Stimulated activated CD4-positive, alpha-beta T cell treated with anti-CD3 and anti-CD28 coated beads, Interleukin-4, amount 100 ng/mL, for 4 hours (primary cell): ENCODE measurements at regions not wholly inside any gene's neighbourhood (a gene's known extent, or its start where the extent isn't known, plus 50 kb on each side); places are given as distances from the start of the nearest gene placed in this dataset.

Source experiments
- DNase-seq, 2 experiments: peaks; one replicate each; pipeline ENCODE4 v3.0.0-alpha.2; 2020

GRCh38 chr10:44435196-44435595, 50.3 kb upstream of the CXCL12 start:
- no peak for DNase-seq

GRCh38 chr10:44436240-44436639, 51.3 kb upstream of the CXCL12 start:
- DNase-seq, result no peak

GRCh38 chr10:44437840-44438511, 53.1 kb upstream of the CXCL12 start:
- DNase-seq, result no peak

GRCh38 chr10:44439239-44439957, 54.5 kb upstream of the CXCL12 start:
- DNase-seq, result no peak

- no peak for DNase-seq
Measured at GRCh38 chr10:44439958-44440244, 55.0 kb upstream of the CXCL12 start.

GRCh38 chr10:44457259-44457658, 72.4 kb upstream of the CXCL12 start:
- DNase-seq, result no peak

GRCh38 chr10:44458671-44459413, 73.9 kb upstream of the CXCL12 start:
- no peak for DNase-seq

GRCh38 chr10:44459671-44460070, 74.8 kb upstream of the CXCL12 start:
- DNase-seq, result no peak

- no peak for DNase-seq
Measured at GRCh38 chr10:44460416-44460815, 75.5 kb upstream of the CXCL12 start.

- DNase-seq, result no peak
Measured at GRCh38 chr10:44462338-44462914, 77.5 kb upstream of the CXCL12 start.

GRCh38 chr10:44463511-44464121, 78.7 kb upstream of the CXCL12 start:
- no peak for DNase-seq

- DNase-seq, result no peak
Measured at GRCh38 chr10:44464503-44464902, 79.6 kb upstream of the CXCL12 start.

- no peak for DNase-seq
Measured at GRCh38 chr10:44465401-44466115, 80.7 kb upstream of the CXCL12 start.

GRCh38 chr10:44466236-44466635, 81.3 kb upstream of the CXCL12 start:
- no peak for DNase-seq

GRCh38 chr10:44467090-44467489, 82.2 kb upstream of the CXCL12 start:
- DNase-seq, result no peak

GRCh38 chr10:44467900-44468299, 83.0 kb upstream of the CXCL12 start:
- no peak for DNase-seq

GRCh38 chr10:44468525-44468924, 83.6 kb upstream of the CXCL12 start:
- DNase-seq, result no peak

- no peak for DNase-seq
Measured at GRCh38 chr10:44468965-44469364, 84.1 kb upstream of the CXCL12 start.

GRCh38 chr10:44470784-44471183, 85.9 kb upstream of the CXCL12 start:
- no peak for DNase-seq

GRCh38 chr10:44471410-44471809, 86.5 kb upstream of the CXCL12 start:
- DNase-seq, result no peak

GRCh38 chr10:44473146-44473545, 88.2 kb upstream of the CXCL12 start:
- no peak for DNase-seq

- DNase-seq, result no peak
Measured at GRCh38 chr10:44476409-44477045, 91.6 kb upstream of the CXCL12 start.
